ENCODE measurements at regions not wholly inside any gene's neighbourhood (a gene's known extent, or its start where the extent isn't known, plus 50 kb on each side); places are given as distances from the start of the nearest gene placed in this dataset.
"Not testable (repeated sequence)": the region's sequence is repeated elsewhere in the genome, so short reads cannot be mapped to it uniquely, and the experiment has no call there.

DNA sequence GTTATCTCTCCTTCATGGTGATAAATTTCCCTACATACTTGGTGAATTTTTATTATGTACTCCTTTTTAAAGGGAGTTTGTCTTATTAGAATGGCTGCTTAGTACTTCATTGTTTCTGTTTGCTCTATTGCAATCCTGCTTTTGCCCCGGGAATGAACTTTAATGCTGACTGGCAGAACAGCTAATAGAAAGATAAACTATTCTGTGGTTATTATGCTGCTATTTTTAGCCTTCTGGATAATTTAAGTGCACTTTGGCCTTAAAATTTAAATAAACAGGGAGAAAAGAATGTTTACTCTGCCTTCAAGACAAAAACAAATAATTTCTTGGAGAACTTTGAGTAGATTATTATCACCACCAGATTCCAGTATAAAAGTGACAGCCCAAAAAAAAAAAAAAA lies 413.8 kb upstream of the CCDC54 start:
- Histone ChIP-seq H3K4me3 (no peak overlapping the region), H3K27ac (peak overlapping the region in 1 of 2 donors; percentile 44)
- no peak for DNase-seq (ENCODE audit: low spot score)
- TF ChIP-seq, protein P1, sequence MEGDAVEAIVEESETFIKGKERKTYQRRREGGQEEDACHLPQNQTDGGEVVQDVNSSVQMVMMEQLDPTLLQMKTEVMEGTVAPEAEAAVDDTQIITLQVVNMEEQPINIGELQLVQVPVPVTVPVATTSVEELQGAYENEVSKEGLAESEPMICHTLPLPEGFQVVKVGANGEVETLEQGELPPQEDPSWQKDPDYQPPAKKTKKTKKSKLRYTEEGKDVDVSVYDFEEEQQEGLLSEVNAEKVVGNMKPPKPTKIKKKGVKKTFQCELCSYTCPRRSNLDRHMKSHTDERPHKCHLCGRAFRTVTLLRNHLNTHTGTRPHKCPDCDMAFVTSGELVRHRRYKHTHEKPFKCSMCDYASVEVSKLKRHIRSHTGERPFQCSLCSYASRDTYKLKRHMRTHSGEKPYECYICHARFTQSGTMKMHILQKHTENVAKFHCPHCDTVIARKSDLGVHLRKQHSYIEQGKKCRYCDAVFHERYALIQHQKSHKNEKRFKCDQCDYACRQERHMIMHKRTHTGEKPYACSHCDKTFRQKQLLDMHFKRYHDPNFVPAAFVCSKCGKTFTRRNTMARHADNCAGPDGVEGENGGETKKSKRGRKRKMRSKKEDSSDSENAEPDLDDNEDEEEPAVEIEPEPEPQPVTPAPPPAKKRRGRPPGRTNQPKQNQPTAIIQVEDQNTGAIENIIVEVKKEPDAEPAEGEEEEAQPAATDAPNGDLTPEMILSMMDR (IDR thresholded peaks at IDR 0.05), result no peak

DNA sequence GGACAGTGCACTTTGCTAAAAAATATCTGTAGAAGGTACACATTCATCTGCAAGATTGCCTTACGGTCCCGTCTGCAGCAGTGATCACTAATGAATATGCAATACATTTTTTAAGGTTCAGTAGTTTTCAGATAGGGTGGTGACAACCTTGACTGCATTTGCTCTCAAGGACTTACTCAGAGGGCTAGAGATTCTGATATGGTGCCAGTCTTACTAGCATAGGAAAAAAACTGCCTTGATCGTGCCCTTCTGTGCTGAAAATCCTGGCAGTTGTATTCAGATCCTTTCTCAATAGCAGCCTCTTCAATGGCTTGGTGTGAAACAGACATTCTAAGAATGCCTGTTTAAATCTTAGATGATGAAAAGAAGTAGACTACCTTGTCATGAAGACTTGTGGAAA lies 411.9 kb upstream of the CCDC54 start:
- DNase-seq (ENCODE audit: low spot score), result no peak
- Histone ChIP-seq H3K4me3 (no peak overlapping the region), H3K27ac (no peak overlapping the region)
- TF ChIP-seq, protein P1 (IDR thresholded peaks at IDR 0.05), result no peak

DNA sequence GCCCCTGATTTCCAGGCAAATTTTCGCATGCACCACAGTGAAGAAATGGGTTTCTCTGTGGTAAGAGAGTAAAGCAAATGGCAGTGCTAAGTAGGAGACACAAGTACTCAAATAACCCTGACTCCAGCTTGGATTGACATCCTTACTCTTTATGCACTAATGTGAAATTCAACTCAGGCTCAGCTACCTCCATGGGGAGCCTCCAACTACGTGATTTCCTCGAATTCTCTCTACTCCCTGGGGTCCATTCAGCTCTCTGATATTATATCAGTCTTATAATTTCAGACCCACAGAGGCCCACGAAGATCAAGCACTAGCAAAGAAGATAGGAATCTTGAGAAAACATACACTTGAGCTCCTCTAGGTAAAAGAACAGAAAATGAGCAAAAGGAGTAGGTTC lies 407.6 kb upstream of the CCDC54 start:
- no peak overlapping the region for H3K27ac ChIP-seq
- no peak for DNase-seq (ENCODE audit: low spot score)
- TF ChIP-seq, protein P1 (IDR thresholded peaks at IDR 0.05), result no peak
- no peak overlapping the region for H3K4me3 ChIP-seq

DNA sequence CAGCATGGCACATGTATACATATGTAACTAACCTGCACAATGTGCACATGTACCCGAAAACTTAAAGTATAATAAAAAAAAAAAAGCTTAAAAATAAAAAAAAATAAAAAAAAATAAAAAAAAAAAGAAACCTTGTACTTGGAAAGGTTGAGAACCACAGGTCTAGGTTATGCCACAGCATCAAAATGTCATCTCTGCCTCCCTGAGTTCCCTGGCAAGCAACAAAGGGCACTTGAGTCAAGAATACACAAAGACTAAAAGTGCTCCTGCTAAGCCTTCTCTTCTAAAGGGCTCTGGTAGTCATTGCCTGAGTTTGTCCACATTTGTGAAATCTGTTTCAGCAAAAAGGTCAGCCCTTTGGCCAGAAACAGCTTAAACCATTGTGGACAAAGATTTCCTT lies 395.8 kb upstream of the CCDC54 start:
- TF ChIP-seq, protein P1 (IDR thresholded peaks at IDR 0.05), result no peak
- DNase-seq (ENCODE audit: low spot score), result no peak
- Histone ChIP-seq H3K4me3 (no peak overlapping the region), H3K27ac (no peak overlapping the region)

DNA sequence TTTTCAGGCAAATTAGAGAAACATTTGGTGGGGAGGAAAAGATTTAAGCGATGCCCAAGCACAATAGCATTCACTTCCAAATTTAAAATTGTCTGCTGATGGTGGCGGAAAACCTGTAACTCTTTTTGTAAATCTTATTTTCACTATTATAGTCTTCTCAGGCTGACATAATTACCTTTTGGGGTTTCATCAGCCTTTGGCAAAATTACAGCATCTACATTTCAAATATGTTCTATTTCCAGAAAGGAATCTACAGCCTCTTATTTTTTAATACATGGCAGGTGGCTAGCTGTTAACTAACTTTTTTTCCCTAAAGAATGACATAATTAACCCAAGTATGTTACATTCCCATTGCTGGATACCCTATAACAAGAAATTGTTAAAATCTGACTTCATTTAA lies 391.5 kb upstream of the CCDC54 start:
- no peak overlapping the region for H3K4me3 ChIP-seq
- TF ChIP-seq, protein P1 (IDR thresholded peaks at IDR 0.05), result no peak
- DNase-seq (ENCODE audit: low spot score), result no peak
- H3K27ac ChIP-seq, result no peak overlapping the region

DNA sequence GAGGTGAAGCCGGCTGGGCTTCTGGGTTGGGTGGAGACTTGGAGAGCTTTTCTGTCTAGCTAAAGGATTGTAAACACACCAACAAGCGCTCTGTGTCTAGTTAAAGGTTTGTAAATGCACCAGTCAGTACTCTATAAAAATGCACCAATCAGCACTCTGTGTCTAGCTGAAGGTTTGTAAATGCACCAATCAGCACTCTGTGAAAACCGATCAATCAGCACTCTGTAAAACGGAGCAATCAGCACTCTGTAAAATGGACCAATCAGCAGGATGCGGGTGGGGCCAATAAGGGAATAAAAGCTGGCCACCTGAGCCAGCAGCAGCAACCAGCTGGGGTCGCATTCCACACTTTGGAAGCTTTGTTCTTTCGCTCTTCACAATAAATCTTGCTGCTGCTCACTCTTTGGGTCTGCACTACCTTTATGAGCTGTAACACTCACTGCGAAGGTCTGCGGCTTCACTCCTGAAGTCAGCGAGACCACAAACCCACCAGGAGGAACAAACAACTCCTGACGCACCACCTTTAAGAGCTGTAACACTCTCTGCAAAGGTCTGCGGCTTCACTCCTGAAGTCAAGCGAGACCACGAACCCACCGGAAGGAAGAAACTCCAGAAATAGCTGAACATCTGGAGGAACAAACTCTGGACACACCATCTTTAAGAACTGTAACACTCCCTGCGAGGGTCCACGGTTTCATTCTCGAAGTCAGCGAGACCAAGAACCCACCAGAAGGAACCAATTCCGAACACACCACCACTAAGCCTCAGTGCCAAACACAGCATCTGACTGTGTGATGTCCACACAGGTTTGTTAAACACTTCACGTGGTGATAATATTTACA lies 378.2 kb upstream of the CCDC54 start:
- H3K27ac ChIP-seq; H3K4me3 ChIP-seq; DNase-seq (ENCODE audit: low spot score): not testable (repeated sequence)

DNA sequence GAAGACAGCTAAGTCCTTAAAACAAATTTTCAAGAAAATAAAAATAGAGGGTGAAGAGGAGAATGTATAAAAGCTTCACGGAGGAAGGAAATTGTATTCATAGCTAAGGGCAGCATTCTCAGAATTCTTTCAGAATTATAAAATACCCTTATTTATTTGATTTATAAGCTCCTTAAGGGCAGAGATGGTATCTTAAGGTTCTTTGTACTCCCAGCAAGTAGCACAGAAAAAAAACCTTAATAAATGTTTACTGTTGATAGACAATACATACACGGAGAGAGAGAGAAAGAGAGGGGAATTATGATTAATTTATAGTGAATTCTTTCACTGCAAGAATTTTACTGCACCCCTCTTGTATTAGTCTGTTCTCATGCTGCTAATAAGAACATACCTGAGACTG lies 375.6 kb upstream of the CCDC54 start:
- Histone ChIP-seq H3K27ac (no peak overlapping the region), H3K4me3 (no peak overlapping the region)
- TF ChIP-seq, protein P1 (IDR thresholded peaks at IDR 0.05), result no peak
- DNase-seq (ENCODE audit: low spot score), result no peak

DNA sequence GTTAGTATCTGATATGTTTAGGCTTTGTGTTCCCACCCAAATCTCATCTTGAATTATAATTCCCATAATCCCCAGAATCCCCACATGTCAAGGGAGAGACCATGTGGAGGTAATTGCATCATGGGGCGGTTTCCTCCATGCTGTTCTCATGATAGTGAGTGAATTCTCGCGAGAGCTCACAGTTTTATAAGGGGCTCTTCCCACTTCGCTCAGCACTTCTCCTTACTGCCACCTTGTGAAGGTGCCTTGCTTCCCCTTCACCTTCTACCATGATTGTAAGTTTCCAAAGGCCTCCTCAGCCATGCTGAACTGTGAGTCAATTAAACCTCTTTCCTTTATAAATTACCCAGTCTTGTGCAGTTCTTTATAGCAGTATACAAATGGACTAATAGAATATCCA lies 371.9 kb upstream of the CCDC54 start:
- DNase-seq (ENCODE audit: low spot score); H3K27ac ChIP-seq; H3K4me3 ChIP-seq: not testable (repeated sequence)
